Activated CD4-positive, CD25-positive, alpha-beta regulatory T cell treated with anti-CD3 and anti-CD28 coated beads, Interleukin-2, amount 50 U/mL, for 16 hours (primary cell): ENCODE measurements at regions not wholly inside any gene's neighbourhood (a gene's known extent, or its start where the extent isn't known, plus 50 kb on each side); places are given as distances from the start of the nearest gene placed in this dataset.
"Not testable (repeated sequence)": the region's sequence is repeated elsewhere in the genome, so short reads cannot be mapped to it uniquely, and the experiment has no call there.

Experiments
- DNase-seq: peaks from one replicate; pipeline ENCODE4 v3.0.0-alpha.2; 2020; ENCODE audit warnings: low read depth, low spot score

GRCh38 chr7:69114374-69114773 is 483.9 kb upstream of the AUTS2 start:
- DNase-seq = no peak

GRCh38 chr7:69115788-69116187 is 482.5 kb upstream of the AUTS2 start:
- DNase-seq = no peak

- not testable (repeated sequence) for DNase-seq
These were observed 482.1 kb upstream of the AUTS2 start for GRCh38 chr7:69116196-69116595.

GRCh38 chr7:69122953-69123352 is 475.3 kb upstream of the AUTS2 start:
- DNase-seq = no peak

- DNase-seq = no peak
These were observed 471.3 kb upstream of the AUTS2 start for GRCh38 chr7:69126896-69127479.

GRCh38 chr7:69129524-69129923 is 468.8 kb upstream of the AUTS2 start:
- no peak for DNase-seq

- no peak for DNase-seq
These were observed 468.3 kb upstream of the AUTS2 start for GRCh38 chr7:69129951-69130350.

GRCh38 chr7:69130396-69130795 is 467.9 kb upstream of the AUTS2 start:
- no peak for DNase-seq

GRCh38 chr7:69134316-69134715 is 464.0 kb upstream of the AUTS2 start:
- DNase-seq = no peak

- DNase-seq = no peak
These were observed 450.6 kb upstream of the AUTS2 start for GRCh38 chr7:69147631-69148030.

GRCh38 chr7:69149804-69150782 is 448.2 kb upstream of the AUTS2 start:
- DNase-seq = no peak

- no peak for DNase-seq
These were observed 435.9 kb upstream of the AUTS2 start for GRCh38 chr7:69162326-69162725.

- no peak for DNase-seq
These were observed 435.2 kb upstream of the AUTS2 start for GRCh38 chr7:69162931-69163670.

- no peak for DNase-seq
These were observed 431.2 kb upstream of the AUTS2 start for GRCh38 chr7:69166979-69167516.

- DNase-seq = no peak
These were observed 428.9 kb upstream of the AUTS2 start for GRCh38 chr7:69169386-69169785.

- no peak for DNase-seq
These were observed 425.8 kb upstream of the AUTS2 start for GRCh38 chr7:69172357-69173077.

- no peak for DNase-seq
These were observed 424.9 kb upstream of the AUTS2 start for GRCh38 chr7:69173341-69173740.

GRCh38 chr7:69173846-69174245 is 424.4 kb upstream of the AUTS2 start:
- DNase-seq = no peak

GRCh38 chr7:69176841-69177240 is 421.4 kb upstream of the AUTS2 start:
- no peak for DNase-seq

GRCh38 chr7:69177461-69177861 is 420.8 kb upstream of the AUTS2 start:
- no peak for DNase-seq

- DNase-seq = no peak
These were observed 420.3 kb upstream of the AUTS2 start for GRCh38 chr7:69177941-69178494.
